HG03571 (cell line): ENCODE measurements at regions not wholly inside any gene's neighbourhood (a gene's known extent, or its start where the extent isn't known, plus 50 kb on each side); places are given as distances from the start of the nearest gene placed in this dataset.

Experiments
- ATAC-seq: cut with Tn5 transposase; IDR thresholded peaks from one replicate; pipeline ENCODE4 v1.9.1; 2021; ENCODE audit not compliant: unreplicated experiment

GRCh38 chr15:96390986-96391385 is 60.5 kb downstream of the NR2F2 start:
- ATAC-seq = no peak

GRCh38 chr15:96392380-96393208 is 62.1 kb downstream of the NR2F2 start:
- no peak for ATAC-seq

- ATAC-seq = no peak
Observed at GRCh38 chr15:96393209-96393513, 62.7 kb downstream of the NR2F2 start.

GRCh38 chr15:96395687-96396086 is 65.2 kb downstream of the NR2F2 start:
- no peak for ATAC-seq

- no peak for ATAC-seq
Observed at GRCh38 chr15:96398776-96399175, 68.3 kb downstream of the NR2F2 start.

GRCh38 chr15:96402403-96402802 is 71.9 kb downstream of the NR2F2 start:
- ATAC-seq = no peak

GRCh38 chr15:96403071-96403470 is 72.6 kb downstream of the NR2F2 start:
- ATAC-seq = no peak

GRCh38 chr15:96403932-96404331 is 73.4 kb downstream of the NR2F2 start:
- ATAC-seq = no peak

- no peak for ATAC-seq
Observed at GRCh38 chr15:96404560-96404959, 74.1 kb downstream of the NR2F2 start.

GRCh38 chr15:96406291-96406690 is 75.8 kb downstream of the NR2F2 start:
- no peak for ATAC-seq

GRCh38 chr15:96406701-96407100 is 76.2 kb downstream of the NR2F2 start:
- no peak for ATAC-seq

GRCh38 chr15:96407482-96407881 is 77.0 kb downstream of the NR2F2 start:
- ATAC-seq = no peak

GRCh38 chr15:96408591-96409183 is 78.2 kb downstream of the NR2F2 start:
- ATAC-seq = no peak

GRCh38 chr15:96409215-96410138 is 79.0 kb downstream of the NR2F2 start:
- no peak for ATAC-seq

GRCh38 chr15:96410175-96411055 is 79.9 kb downstream of the NR2F2 start:
- no peak for ATAC-seq

GRCh38 chr15:96411056-96412031 is 80.8 kb downstream of the NR2F2 start:
- no peak for ATAC-seq

GRCh38 chr15:96412045-96412905 is 81.8 kb downstream of the NR2F2 start:
- no peak for ATAC-seq

GRCh38 chr15:96412906-96413231 is 82.4 kb downstream of the NR2F2 start:
- no peak for ATAC-seq

GRCh38 chr15:96413657-96414056 is 83.2 kb downstream of the NR2F2 start:
- no peak for ATAC-seq
